Astrocyte (in vitro differentiated cells and primary cell): ENCODE measurements at regions not wholly inside any gene's neighbourhood (a gene's known extent, or its start where the extent isn't known, plus 50 kb on each side); places are given as distances from the start of the nearest gene placed in this dataset.
A peak's percentile ranks its signal among the peaks of the same experiment; 100 is the strongest.

Experiments used
- DNase-seq: peaks from one replicate; pipeline ENCODE4 v3.0.0-alpha.2; 2010; ENCODE audit warnings: low read depth
- FAIRE-seq: peaks from 2 replicates; lab custom pipeline; 2011; peaks lifted over from hg19 to GRCh38; lab: Jason Lieb, UNC
- H2AFZ ChIP-seq: 2 replicates; pipeline ENCODE4 v1.6.0; 2012; ENCODE audit warnings: low read depth, low read length, inconsistent platforms
- H3K27ac ChIP-seq: 2 replicates; pipeline ENCODE4 v1.5.1; 2011; ENCODE audit warnings: low read depth, low read length, inconsistent platforms
- H3K27me3 ChIP-seq: 2 replicates; pipeline ENCODE4 v1.6.0; 2011; ENCODE audit warnings: low read length, inconsistent platforms; ENCODE audit not compliant: insufficient read depth
- H3K36me3 ChIP-seq: 2 replicates; pipeline ENCODE4 v1.5.1; 2011; ENCODE audit warnings: low read length, inconsistent platforms; ENCODE audit not compliant: insufficient read depth
- H3K4me1 ChIP-seq: 2 replicates; pipeline ENCODE4 v1.5.1; 2011; ENCODE audit warnings: low read length, inconsistent platforms; ENCODE audit not compliant: insufficient read depth
- H3K4me2 ChIP-seq: 2 replicates; pipeline ENCODE4 v1.6.0; 2012; ENCODE audit warnings: low read length, inconsistent platforms
- H3K4me3 ChIP-seq: 2 replicates; pipeline ENCODE4 v1.5.1; 2011; ENCODE audit warnings: low read depth, mild to moderate bottlenecking, low read length, inconsistent platforms; ENCODE audit not compliant: insufficient read depth
- H3K79me2 ChIP-seq: 2 replicates; pipeline ENCODE4 v1.6.0; 2012; ENCODE audit warnings: mild to moderate bottlenecking, low read length, inconsistent platforms; ENCODE audit not compliant: insufficient read depth
- H3K9ac ChIP-seq: 2 replicates; pipeline ENCODE4 v1.6.0; 2012; ENCODE audit warnings: mild to moderate bottlenecking, low read length, inconsistent platforms
- H3K9me3 ChIP-seq: 2 replicates; pipeline ENCODE4 v1.5.1; 2012; ENCODE audit warnings: low read depth, mild to moderate bottlenecking, low read length, inconsistent platforms; ENCODE audit not compliant: insufficient read depth
- H4K20me1 ChIP-seq: 2 replicates; pipeline ENCODE4 v1.6.0; 2012; ENCODE audit warnings: low read length, inconsistent platforms; ENCODE audit not compliant: insufficient read depth
- H3K27ac Mint-ChIP-seq: one replicate; pipeline ENCODE4 v1.8.0; 2021; ENCODE audit warnings: mild to moderate bottlenecking, mixed read lengths; ENCODE audit not compliant: unreplicated experiment
- H3K27me3 Mint-ChIP-seq: one replicate; pipeline ENCODE4 v1.8.0; 2021; ENCODE audit warnings: low read depth, mixed read lengths; ENCODE audit not compliant: unreplicated experiment
- H3K36me3 Mint-ChIP-seq: one replicate; pipeline ENCODE4 v1.8.0; 2021; ENCODE audit warnings: low read depth, mixed read lengths; ENCODE audit not compliant: unreplicated experiment
- H3K4me1 Mint-ChIP-seq: one replicate; pipeline ENCODE4 v1.8.0; 2021; ENCODE audit warnings: low read depth, mixed read lengths; ENCODE audit not compliant: unreplicated experiment
- H3K4me3 Mint-ChIP-seq: one replicate; pipeline ENCODE4 v1.8.0; 2021; ENCODE audit warnings: mild to moderate bottlenecking, moderate library complexity, mixed read lengths; ENCODE audit not compliant: unreplicated experiment
- H3K9me3 Mint-ChIP-seq: one replicate; pipeline ENCODE4 v1.8.0; 2021; ENCODE audit warnings: mild to moderate bottlenecking, mixed read lengths; ENCODE audit not compliant: unreplicated experiment
- CTCF ChIP-seq: IDR thresholded peaks from 2 replicates; pipeline ENCODE4 v1.5.1; 2011; ENCODE audit warnings: low read depth, mild to moderate bottlenecking, inconsistent platforms, low read length, moderate library complexity; ENCODE audit not compliant: insufficient read depth
- EZH2 ChIP-seq: IDR thresholded peaks from 2 replicates; pipeline ENCODE4 v1.6.1; 2012; ENCODE audit warnings: mild to moderate bottlenecking, low read length, inconsistent platforms; ENCODE audit not compliant: insufficient read depth

DNA sequence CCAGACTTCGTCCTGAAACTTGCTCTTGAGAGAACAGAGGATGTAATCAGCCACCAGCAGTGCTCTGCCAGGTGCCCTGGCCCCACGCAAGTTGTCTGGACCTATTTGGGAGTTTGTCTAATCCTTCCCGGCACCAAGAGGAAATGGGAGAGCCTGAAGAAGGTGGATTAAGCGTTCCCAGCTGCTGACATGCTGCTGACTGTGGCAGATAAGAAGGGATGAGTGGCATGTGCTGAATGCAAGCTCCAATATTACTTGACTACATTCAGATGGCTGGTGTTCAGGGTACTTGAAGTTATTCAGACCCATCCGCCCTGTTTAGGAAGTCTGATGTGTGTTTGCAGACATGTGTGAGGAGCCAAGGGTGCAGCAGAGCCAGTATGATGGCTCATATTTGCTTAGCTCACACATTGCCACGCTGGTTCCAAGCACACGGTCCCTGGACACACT is 440.6 kb upstream of the CCDC196 start:
- no peaks in the 10 kb centered on the region for H3K27me3 Mint-ChIP-seq
- H2AFZ ChIP-seq: peak overlapping the region; percentile 61

DNA sequence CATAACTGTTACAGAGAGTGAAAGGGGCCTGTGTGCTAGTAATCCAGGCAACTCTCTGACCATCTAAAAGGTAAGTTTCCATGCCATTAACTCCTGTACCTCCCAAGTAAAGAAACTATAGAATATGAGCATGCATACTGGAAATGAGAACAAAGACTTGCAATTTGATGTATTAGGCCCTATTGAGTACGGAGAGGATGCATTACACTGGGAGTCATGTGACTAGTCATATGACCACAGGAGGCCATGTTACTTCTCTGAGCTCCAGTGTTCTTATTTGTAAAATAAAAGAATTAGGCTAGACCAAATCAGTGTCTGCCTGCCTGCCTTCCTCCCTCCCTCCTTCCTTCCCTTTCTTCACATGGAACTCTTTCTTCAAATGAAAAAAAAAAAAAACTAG is 440.1 kb upstream of the CCDC196 start:
- Mint-ChIP-seq H3K36me3 (no peaks in the 10 kb centered on the region), H3K4me1 (peaks cover 9% of the 10 kb centered on the region), H3K9me3 (no peaks in the 10 kb centered on the region), H3K4me3 (no peak overlapping the region), H3K27ac (peak overlapping the region; percentile 79), H3K27me3 (no peaks in the 10 kb centered on the region)
- FAIRE-seq (no peak), DNase-seq (no peak)
- Histone ChIP-seq H4K20me1 (no peaks in the 10 kb centered on the region), H3K9ac (no peak overlapping the region), H3K27me3 (peaks cover 4% of the 10 kb centered on the region), H3K4me1 (peaks cover 4% of the 10 kb centered on the region), H3K79me2 (no peaks in the 10 kb centered on the region), H3K4me3 (no peak overlapping the region), H3K27ac (no peak overlapping the region), H2AFZ (peak overlapping the region; percentile 61), H3K9me3 (no peaks in the 10 kb centered on the region), H3K4me2 (peak overlapping the region; percentile 8), H3K36me3 (no peaks in the 10 kb centered on the region)
- TF ChIP-seq CTCF: no peak
- no peak for TF ChIP-seq EZH2

More for the DNA sequence above, 440.6 kb upstream of the CCDC196 start:
- H4K20me1 ChIP-seq: no peaks in the 10 kb centered on the region
- Mint-ChIP-seq H3K4me1 (peaks cover 9% of the 10 kb centered on the region), H3K27ac (peak overlapping the region; percentile 80), H3K9me3 (no peaks in the 10 kb centered on the region), H3K4me3 (peak overlapping the region; percentile 35), H3K36me3 (no peaks in the 10 kb centered on the region)
- no peak overlapping the region for H3K9ac ChIP-seq
- no peak for TF ChIP-seq EZH2
- TF ChIP-seq CTCF: no peak
- peaks cover 4% of the 10 kb centered on the region for H3K27me3 ChIP-seq
- FAIRE-seq (peak; percentile 52), DNase-seq (peak; percentile 36)
- H3K79me2 ChIP-seq: no peaks in the 10 kb centered on the region
- H3K4me3 ChIP-seq: no peak overlapping the region
- H3K36me3 ChIP-seq: no peaks in the 10 kb centered on the region
- H3K4me1 ChIP-seq: peaks cover 4% of the 10 kb centered on the region
- peak overlapping the region; percentile 8 for H3K4me2 ChIP-seq
- peak overlapping the region; percentile 50 for H3K27ac ChIP-seq
- no peaks in the 10 kb centered on the region for H3K9me3 ChIP-seq

GRCh38 chr14:66046591-66046990 is 439.6 kb upstream of the CCDC196 start:
- no peak for FAIRE-seq

More at GRCh38 chr14:66046591-66046990, 439.6 kb upstream of the CCDC196 start:
- Histone ChIP-seq H4K20me1 (no peaks in the 10 kb centered on the region), H3K4me2 (no peak overlapping the region), H3K4me1 (peaks cover 4% of the 10 kb centered on the region), H3K27me3 (peaks cover 4% of the 10 kb centered on the region), H3K4me3 (no peak overlapping the region), H3K9me3 (no peaks in the 10 kb centered on the region), H3K9ac (no peak overlapping the region), H3K79me2 (no peaks in the 10 kb centered on the region), H3K27ac (no peak overlapping the region), H3K36me3 (no peaks in the 10 kb centered on the region), H2AFZ (no peak overlapping the region)
- DNase-seq: no peak
- Mint-ChIP-seq H3K27ac (no peak overlapping the region), H3K9me3 (no peaks in the 10 kb centered on the region), H3K4me1 (peaks cover 9% of the 10 kb centered on the region), H3K4me3 (no peak overlapping the region), H3K27me3 (no peaks in the 10 kb centered on the region), H3K36me3 (no peaks in the 10 kb centered on the region)
- no peak for TF ChIP-seq CTCF
- no peak for TF ChIP-seq EZH2
